Mucosa of descending colon (tissue), 3 donors: ENCODE measurements at regions not wholly inside any gene's neighbourhood (a gene's known extent, or its start where the extent isn't known, plus 50 kb on each side); places are given as distances from the start of the nearest gene placed in this dataset.

Source experiments
- ATAC-seq: fragments of 200-7000 bp; cut with Tn5 transposase; one replicate; pipeline ENCODE4 v1.9.1; 2020; ENCODE audit warnings: mild to moderate bottlenecking, moderate library complexity
- DNase-seq, 3 donors: peaks; one replicate each; pipeline ENCODE4 v3.0.0-alpha.2; 2020
- H3K36me3 ChIP-seq: fragments of 200-600 bp; one replicate; pipeline ENCODE4 v1.8.0; 2021; ENCODE audit warnings: low read depth, mild to moderate bottlenecking
- H3K4me1 ChIP-seq: fragments of 200-600 bp; one replicate; pipeline ENCODE4 v1.8.0; 2021; ENCODE audit warnings: low read depth, mild to moderate bottlenecking
- H3K4me3 ChIP-seq: fragments of 200-600 bp; one replicate; pipeline ENCODE4 v1.8.0; 2021; ENCODE audit warnings: mild to moderate bottlenecking
- H3K9me3 ChIP-seq: fragments of 200-600 bp; one replicate; pipeline ENCODE4 v1.8.0; 2021; ENCODE audit warnings: mild to moderate bottlenecking
- intact Hi-C, 2 donors: fragments of 100-400 bp; cut with DNase I in 1 of 2; cut with micrococcal nuclease in 1 of 2; formaldehyde crosslinking; loops; one replicate each; pipeline versions ENCODE4 v1.11.0 to v1.11.1; 2022; cut with DNase I, micrococcal nuclease
- TF ChIP-seq, protein P1 (sequence below): fragments of 200-600 bp; IDR thresholded peaks from one replicate; pipeline ENCODE4 v1.8.0; 2022; ENCODE audit warnings: antibody characterized with exemption, mild to moderate bottlenecking
- donor health status: DM: no; HTN: no; CAD: no; lungs with moderate emphysema.
- donor health status: DM: no; HTN: no; CAD: no.
- donor health status: DM: no; HTN: yes; CAD: no.

DNA sequence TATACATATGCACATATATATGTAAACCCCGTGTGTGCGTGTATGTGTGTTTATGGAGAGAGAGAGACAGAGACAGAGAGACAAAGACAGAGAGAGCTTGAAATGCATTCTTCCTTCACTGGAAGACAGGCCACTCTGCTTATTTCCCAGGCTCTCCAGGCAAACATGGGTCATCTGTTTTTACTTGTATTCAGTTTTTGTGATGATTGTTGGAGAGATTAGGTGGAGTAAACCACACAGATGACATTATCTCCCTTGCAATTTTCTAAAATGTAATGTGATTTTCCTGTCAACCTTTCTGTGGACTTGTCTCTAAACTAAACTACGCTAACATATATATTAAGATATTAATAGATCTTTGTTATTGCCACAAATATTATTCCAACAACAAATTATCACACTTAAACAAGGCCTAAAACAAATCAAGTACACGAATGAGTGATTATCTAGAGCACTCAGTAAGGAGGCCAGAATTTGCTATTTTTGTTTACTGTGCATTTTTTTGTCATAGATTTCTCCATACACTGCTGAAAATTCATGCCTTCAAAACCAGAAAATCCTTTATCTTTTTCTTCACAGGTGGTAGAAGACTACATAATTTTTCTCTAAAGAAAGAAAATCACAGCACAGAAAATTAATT is 251.8 kb upstream of the SLIT2 start:
- TF ChIP-seq, protein P1, sequence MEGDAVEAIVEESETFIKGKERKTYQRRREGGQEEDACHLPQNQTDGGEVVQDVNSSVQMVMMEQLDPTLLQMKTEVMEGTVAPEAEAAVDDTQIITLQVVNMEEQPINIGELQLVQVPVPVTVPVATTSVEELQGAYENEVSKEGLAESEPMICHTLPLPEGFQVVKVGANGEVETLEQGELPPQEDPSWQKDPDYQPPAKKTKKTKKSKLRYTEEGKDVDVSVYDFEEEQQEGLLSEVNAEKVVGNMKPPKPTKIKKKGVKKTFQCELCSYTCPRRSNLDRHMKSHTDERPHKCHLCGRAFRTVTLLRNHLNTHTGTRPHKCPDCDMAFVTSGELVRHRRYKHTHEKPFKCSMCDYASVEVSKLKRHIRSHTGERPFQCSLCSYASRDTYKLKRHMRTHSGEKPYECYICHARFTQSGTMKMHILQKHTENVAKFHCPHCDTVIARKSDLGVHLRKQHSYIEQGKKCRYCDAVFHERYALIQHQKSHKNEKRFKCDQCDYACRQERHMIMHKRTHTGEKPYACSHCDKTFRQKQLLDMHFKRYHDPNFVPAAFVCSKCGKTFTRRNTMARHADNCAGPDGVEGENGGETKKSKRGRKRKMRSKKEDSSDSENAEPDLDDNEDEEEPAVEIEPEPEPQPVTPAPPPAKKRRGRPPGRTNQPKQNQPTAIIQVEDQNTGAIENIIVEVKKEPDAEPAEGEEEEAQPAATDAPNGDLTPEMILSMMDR = no peak
- intact Hi-C loops = no loop called here
- Histone ChIP-seq H3K4me1 (no peaks in the 10 kb centered on the region), H3K4me3 (no peak overlapping the region), H3K36me3 (no peaks in the 10 kb centered on the region), H3K9me3 (no peaks in the 10 kb centered on the region)
- no peak for DNase-seq
- ATAC-seq = no peak

DNA sequence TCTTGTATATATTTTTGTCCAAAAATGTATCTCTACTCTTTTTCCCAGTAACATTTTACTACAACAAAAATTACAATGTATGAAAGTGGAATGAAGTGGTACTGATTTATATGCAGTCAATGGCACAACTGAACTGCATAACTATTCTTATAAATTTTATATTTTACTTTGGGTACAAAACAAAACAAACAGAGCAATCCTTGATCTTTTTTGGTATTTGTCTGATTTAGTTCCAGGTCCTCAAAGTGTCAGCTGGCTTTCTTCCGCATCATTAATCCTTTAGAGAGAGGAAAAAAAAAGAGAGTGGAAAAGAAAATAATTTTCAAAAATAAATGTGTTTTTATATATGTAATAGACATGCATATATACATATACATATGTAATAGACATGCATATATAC is 252.4 kb upstream of the SLIT2 start:
- Histone ChIP-seq H3K9me3 (no peaks in the 10 kb centered on the region), H3K4me1 (no peaks in the 10 kb centered on the region), H3K36me3 (no peaks in the 10 kb centered on the region), H3K4me3 (no peak overlapping the region)
- ATAC-seq = no peak
- DNase-seq = no peak
- intact Hi-C loops = no loop called here
- TF ChIP-seq, protein P1 = no peak

DNA sequence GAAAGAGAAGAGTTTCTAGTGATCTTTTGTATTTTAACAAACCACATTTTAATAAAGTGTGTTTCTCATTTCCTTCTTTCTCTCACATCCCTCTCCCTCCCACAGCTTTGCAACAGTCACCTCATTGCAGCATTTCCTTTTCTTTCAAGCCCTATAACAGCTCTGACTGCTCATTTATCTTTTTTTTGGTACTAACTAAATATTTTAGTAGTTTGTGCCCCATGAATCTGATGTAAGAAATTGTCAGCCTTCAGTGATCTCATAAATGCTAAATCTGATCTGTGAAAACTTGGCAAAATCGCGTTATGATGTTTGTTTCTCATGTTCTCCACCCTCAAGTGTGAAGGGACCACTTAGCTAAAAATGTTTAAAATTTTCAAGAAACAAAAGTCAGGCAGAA is 258.5 kb upstream of the SLIT2 start:
- DNase-seq (no peak), ATAC-seq (no peak)
- intact Hi-C loops = no loop called here
- Histone ChIP-seq H3K4me1 (no peaks in the 10 kb centered on the region), H3K9me3 (no peaks in the 10 kb centered on the region), H3K36me3 (no peaks in the 10 kb centered on the region), H3K4me3 (no peak overlapping the region)
- TF ChIP-seq, protein P1 = no peak

DNA sequence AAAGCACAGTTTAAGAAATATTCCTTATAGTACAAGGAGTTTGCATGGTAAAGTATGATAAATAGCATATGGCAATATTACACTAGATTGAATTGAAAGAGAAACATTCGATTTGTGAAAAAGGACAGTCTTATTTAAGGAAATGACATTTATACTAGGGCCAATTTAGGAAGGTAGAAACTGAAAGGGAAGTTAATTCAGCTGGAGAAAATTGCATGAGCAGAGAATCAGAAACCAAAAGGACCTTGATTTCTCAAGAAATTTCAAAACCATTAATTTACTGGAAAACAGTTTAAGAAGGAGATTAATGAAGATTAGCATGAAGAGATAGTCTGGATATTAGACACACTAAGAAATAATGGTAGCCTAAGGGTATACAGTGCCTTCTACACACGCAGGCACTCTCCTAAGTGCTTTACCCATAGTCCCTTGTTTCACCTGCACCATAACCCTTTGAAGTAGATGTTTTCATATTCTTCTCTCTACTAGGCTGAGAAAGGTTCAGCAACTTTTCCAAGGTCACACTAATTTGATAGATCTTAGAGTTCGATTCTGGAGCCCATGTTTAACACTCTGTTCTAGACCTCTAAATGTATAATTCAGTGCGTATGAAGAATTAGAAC is 259.1 kb upstream of the SLIT2 start:
- TF ChIP-seq, protein P1 = no peak
- DNase-seq = no peak
- no peak for ATAC-seq
- Histone ChIP-seq H3K4me3 (no peak overlapping the region), H3K9me3 (no peaks in the 10 kb centered on the region), H3K4me1 (no peaks in the 10 kb centered on the region), H3K36me3 (no peaks in the 10 kb centered on the region)
- intact Hi-C loops = no loop called here

DNA sequence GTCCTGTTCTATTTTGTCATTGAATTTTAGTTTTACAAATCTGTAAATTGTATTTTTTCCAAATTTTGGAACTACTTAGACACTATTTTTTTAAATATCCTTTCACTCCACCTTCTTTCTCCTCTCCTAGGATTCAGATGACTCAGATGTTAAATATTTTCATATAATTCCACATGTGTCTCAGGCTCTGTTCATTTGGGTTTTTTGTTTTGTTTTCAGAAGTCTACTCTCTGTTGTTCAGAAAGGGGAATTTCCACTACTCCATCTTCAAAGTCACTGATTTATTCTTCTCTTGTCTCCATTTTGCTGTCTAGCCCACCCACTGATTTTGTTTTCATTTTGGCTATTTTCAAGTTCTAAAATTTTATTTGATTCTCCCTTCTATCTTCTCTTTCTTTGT is 264.0 kb upstream of the SLIT2 start:
- Histone ChIP-seq H3K4me3 (no peak overlapping the region), H3K4me1 (no peaks in the 10 kb centered on the region), H3K9me3 (no peaks in the 10 kb centered on the region), H3K36me3 (no peaks in the 10 kb centered on the region)
- ATAC-seq (no peak), DNase-seq (no peak)
- intact Hi-C loops = no loop called here
- TF ChIP-seq, protein P1 = no peak

DNA sequence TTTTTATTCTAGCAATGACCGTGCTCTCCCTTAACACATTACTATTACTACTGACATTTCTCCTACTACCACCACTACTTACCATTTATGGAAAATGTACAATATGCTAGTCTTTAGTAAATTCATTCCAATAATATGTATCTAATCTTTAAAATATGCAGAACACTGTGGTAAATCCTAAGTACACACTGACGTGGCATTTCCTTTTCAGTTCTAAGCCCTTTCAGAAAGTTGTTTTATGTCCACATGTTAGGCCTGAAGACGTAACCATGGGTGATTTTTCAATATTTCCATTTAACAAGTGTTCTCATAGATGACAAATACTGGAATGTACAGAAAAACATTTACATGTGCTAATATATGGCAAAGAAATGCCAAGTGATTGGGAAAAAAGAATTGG is 268.6 kb upstream of the SLIT2 start:
- Histone ChIP-seq H3K9me3 (peaks cover 10% of the 10 kb centered on the region), H3K4me1 (no peaks in the 10 kb centered on the region), H3K36me3 (no peaks in the 10 kb centered on the region), H3K4me3 (no peak overlapping the region)
- TF ChIP-seq, protein P1 = no peak
- intact Hi-C loops = no loop called here
- ATAC-seq (no peak), DNase-seq (no peak)
